ENCODE measurements at regions not wholly inside any gene's neighbourhood (a gene's known extent, or its start where the extent isn't known, plus 50 kb on each side); places are given as distances from the start of the nearest gene placed in this dataset.

- TF ChIP-seq EZH2phosphoT487 (IDR thresholded peaks at IDR 0.05; ENCODE audit: borderline replicate concordance) (no peak), CTCF (conservative IDR thresholded peaks at IDR 0.05; ENCODE audit: low read length) (no peak)
Measured at GRCh38 chr4:138775489-138775888, 240.1 kb upstream of the NOCT start.
